AG20443 (cell line): ENCODE measurements at regions not wholly inside any gene's neighbourhood (a gene's known extent, or its start where the extent isn't known, plus 50 kb on each side); places are given as distances from the start of the nearest gene placed in this dataset.
"Not testable (repeated sequence)": the region's sequence is repeated elsewhere in the genome, so short reads cannot be mapped to it uniquely, and the experiment has no call there.

Source experiments
- DNase-seq: peaks from one replicate; pipeline ENCODE4 v3.0.0; 2012; ENCODE audit warnings: low spot score, mixed read lengths

DNA sequence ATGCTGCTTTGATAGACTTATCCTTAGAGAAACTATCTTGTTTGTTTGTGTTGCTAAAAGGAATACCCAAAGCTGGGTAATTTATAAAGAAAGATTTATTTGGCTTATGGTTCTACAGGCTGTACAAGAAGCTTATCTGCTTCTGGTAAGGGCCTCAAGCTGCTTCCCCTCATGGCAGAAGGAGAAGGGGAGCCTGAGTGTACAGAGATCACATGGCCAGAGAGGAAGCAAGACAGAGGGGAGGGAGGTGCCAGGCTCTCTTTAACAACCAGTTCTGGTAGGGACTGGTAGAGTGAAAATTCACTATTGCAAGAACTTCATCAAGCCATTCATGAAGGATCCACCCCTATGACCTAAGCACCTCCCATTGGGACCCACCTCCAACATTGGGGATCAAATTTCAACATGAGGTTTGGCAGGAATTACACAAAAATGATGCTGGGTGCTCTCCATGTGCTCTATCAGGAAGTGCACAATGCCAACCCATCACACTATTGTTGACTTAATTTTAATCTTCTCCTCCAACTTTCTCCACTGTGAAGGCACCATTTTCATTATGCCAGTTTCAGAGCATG is 115.1 kb upstream of the SHB start:
- DNase-seq: no peak

DNA sequence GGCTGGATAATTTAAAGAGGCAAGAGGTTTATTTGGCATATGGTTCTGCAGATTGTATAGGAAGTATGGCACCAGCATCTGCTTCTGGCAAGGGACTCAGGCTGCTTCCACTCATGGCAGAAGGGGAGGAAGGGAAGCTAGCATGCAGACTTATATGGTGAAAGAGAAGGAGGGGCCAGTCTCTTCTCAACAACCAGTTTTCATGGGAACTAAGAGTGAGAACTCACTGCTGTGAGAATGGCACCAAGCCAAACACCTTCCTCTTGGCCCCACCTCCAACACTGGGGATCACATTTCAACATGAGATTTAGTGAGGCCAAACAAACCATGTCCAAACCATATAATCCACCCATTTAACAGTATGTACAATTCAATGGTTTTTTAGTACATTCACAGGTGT is 113.3 kb upstream of the SHB start:
- no peak for DNase-seq

DNA sequence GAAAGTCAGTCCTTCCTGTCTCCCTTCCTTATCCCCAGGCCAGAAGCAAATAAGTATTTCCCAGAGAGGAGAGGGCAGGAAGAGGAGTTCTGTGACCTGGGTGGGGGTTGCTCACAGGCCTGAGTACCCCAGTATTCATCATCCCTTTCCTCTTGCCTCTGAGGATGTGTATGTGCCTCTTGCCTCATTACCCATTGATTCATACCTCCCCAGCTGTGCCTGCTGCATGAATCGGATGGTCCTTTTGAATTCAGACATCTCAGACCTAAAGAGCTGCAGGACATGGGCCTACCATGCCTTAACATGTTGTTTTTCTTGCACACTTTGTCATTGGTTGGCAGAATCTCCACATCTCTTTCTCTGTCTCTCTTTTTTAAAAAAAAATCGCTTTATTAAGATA is 112.8 kb upstream of the SHB start:
- no peak for DNase-seq

DNA sequence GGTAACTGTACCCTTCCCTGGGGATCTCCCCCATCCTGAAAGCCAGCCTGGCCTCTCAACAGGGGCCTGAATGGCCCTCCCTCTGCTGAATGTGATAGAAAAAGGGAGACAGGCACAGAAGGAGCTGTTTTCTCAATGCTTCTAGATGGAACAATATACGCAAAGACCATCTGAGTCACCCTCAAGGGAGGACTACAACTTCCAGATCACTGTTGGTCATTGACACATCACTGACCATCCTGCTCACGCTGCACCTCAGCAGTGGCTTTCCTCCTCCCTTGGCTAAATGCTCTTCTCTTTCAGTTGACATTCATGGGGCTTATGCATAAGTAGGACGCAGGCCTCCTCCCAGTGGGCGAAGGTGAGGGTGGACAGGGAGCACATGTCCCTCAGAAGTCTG is 112.2 kb upstream of the SHB start:
- peak; percentile 25 for DNase-seq

DNA sequence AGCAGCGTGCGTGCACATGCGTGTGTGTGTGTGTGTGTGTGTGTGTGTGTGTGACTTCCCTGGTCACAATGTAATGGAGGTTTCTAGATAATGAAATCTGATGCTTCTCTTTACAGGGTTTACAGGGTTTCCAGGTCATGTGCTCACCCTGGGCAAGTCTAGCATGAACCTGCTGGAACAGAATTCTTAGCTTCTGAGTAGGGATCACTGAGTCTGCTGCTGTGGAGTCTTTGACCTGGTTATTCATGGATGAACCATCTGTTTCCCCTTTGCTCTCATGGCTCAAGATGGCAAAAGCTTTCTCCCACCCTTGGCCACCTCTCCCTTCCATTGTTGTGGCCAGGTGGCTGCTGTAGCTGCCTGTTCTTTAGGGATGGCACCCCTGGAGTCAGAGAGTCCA is 111.6 kb upstream of the SHB start:
- DNase-seq: no peak

DNA sequence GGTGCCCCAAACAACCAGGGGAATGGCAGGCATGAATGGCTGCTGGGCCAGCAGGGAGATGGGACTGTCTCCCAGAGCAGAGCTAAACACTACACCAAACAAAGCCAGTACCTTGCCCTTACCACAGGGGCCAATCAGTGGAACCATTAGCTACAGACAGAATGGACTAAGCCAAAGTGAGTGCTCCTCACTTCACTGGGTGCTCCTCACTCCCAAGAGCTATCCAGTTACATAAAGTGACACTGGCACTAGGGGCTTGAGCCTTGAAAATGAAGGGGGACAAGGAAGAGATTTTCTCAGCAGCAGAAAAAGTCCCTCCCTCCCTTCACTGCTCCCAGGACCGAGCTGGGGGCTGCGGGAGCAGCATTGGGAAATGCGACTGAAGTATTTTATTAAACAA is 110.9 kb upstream of the SHB start:
- DNase-seq: no peak

DNA sequence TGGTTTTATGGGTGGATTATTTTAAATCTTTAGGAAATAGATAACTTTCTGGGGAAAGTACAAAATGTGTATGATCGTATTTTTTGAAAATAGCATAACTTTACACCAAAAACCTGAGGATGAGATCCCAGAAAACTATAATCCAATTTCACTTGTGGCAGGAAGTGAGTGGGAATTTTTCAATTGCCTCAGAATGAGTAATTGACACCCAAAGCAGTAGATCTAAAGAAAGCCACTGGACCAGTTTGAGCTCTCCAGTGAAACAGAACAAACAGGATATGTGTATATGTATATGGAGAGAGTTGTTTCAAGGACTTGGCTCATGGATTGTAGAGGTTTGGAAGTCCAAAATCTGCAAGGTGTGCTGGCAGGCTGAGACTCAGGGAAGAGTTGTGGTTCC is 109.2 kb upstream of the SHB start:
- DNase-seq: no peak

DNA sequence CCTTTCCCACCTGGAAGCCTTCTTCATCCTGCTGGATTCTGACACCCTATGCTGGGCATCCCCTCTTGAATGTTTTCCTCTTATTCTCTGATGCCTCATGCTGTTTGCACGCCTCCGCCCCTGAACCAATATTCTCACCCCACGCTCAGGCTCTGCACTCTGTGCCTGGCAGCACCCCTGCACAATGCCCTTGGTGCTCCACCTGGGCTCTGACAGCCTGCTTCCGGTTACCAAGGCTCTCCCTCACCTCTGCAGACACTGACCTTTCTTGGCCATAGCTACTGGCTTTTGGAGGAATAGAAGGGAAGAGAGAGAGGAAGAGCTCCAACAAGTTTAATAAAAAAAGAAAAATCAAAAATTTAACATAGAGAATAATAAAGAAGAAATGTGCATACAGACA is 108.7 kb upstream of the SHB start:
- DNase-seq: no peak

DNA sequence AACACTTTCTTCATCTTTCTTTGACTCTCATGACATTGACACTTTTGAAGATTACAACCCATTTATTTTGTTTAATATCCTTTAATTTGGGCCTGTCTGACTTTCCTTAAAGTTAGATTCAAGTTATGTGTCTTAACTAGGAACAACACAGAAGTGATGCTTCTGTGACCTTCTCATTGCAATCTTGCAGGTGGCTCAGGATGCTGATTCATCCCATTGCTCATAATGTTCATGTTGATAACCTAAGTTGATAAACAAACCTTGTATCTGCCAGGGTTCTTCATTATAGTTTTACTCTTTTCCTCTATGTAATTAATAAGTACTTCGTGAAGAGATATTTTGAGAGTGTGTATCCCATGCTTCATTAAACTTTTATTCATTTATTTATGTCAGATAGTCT is 107.2 kb upstream of the SHB start:
- DNase-seq: no peak

DNA sequence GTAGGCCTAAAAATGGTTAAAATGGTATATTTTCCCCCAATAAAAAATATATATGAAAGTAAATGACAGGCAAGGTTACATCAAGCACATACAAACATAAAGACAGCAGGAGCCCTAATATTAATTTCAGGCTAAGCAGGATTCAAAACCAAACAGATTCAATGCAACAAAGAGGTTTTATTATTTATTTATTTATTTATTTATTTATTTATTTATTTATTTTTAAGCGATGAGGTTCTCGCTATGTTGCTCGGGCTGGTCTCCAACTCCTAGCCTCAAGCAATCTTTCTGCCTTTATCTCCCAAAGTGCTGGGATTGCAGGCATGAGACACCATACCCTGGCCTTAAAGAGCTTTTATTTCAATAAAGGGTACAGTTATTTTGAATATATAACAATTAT is 106.4 kb upstream of the SHB start:
- DNase-seq: no peak

DNA sequence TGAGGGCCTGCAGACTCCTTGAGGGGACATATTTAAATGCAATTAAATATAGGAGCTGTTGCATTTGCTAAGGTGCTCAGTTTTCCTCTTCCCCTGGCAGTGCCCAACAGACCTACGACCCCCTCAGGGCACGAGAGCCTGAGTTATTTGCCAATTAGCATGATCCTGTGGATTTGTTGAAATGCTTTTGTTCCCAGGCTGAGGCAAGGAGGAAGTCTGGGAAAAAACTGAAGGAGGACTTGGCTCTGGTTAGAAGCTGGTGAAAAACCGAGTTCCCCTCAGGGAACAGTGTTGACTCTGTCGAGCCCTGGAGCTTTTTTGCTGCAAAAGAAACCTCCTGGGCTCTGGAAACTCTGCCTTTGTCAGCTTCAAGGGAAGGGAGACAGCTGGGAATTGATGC is 103.6 kb upstream of the SHB start:
- DNase-seq: no peak

DNA sequence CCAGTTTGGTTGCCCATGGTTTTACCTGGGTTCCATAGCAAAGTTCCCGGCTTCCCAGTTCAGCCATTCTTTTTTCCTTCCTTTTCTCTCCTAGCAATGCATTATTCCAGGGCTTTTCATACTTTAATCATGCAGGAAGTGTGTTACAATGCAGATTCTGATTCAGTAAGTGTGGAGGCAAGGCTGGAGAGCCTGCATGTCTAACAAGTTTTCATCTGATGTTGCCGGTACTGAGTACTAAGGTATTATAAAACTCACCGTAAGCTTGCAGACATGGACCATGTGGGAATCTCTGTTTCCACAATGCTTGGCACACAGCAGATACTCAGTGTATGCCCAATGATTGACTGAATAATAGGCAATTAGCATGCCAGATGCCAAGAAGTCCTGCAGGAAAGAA is 102.9 kb upstream of the SHB start:
- no peak for DNase-seq

DNA sequence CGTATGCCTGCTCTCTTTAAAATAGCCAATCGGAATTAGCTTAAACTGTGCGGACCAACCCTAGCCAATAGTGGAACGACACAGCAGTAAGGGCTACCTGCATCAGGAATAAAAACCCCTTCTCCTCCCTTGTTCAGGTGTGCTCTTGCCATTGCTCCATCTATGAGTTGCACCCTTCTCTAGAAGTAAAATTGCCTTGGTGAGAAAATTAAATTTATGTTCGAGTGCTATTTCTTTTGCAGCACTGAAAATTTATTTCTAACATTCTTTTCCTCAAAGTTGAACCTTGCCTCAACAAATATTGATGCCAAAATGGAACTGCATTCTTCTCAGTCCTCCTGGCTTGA is 102.5 kb upstream of the SHB start:
- DNase-seq: no peak

DNA sequence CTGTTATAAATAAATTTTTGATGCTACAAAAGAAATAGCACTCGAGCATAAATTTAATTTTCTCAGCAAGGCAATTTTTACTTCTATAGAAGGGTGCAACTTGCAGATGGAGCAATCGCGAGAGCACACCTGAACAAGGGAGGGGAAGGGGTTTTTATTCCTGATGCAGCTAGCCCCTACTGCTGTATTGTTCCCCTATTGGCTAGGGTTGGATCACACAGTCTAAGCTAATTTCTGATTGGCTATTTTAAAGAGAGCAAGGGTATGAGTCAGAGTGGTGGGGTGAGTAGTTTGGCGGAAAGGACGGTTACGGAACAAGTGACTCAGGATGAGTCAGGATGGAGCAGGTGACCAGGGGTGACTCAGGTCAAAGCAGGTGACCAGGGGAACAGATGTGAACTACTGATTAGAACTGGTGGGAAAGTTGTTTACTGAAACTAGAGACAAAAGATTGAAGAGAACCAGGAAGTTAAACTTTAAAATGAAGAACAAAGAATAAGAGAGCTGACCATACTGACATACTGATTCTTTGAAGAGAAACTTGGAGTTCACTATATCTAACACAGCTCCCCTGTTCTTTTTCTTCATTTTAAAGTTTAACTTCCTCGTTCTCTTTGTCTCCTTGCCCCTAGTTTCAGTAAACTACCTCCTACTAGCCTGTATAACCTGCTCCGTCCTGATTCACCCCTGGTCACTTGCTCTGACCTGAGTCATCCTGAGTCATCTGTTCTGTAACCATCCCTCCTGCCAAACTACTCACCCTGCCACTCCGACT is 101.9 kb upstream of the SHB start:
- DNase-seq: not testable (repeated sequence)

DNA sequence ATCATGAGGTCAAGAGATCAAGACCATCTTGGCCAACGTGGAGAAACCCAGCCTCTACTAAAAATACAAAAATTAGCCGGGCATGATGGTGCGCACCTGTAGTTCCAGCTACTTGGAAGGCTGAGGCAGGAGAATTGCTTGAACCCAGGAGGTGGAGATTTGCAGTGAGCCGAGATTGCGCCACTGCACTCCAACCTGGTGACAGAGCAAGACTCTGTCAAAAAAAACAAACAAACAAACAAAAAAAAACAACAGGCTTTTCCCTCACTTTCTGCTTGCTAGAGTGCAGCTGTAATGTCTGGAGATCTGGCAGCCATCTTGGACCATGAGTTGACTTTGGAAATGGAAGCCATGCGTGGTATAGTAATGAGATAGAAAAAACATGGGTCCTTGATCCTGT is 101.1 kb upstream of the SHB start:
- not testable (repeated sequence) for DNase-seq

DNA sequence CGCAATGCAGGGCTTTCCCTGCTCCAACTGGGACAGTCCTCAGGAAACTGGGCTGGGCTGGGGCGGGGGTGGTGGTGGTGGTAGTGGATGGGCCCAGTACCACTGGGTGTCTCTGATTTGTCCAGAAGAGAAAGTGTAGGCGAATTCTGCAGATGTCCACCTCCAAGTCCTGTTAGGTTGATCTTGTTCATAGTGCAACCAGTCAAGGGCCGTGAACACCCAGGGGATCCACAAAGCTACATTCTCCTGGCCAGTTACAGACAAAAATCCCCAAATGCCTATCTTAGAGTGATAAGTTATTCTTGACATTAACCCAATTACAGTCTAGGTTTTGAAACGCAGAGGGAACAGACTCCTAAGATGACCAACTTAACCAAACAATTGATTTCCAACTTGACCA is 97.5 kb upstream of the SHB start:
- no peak for DNase-seq

DNA sequence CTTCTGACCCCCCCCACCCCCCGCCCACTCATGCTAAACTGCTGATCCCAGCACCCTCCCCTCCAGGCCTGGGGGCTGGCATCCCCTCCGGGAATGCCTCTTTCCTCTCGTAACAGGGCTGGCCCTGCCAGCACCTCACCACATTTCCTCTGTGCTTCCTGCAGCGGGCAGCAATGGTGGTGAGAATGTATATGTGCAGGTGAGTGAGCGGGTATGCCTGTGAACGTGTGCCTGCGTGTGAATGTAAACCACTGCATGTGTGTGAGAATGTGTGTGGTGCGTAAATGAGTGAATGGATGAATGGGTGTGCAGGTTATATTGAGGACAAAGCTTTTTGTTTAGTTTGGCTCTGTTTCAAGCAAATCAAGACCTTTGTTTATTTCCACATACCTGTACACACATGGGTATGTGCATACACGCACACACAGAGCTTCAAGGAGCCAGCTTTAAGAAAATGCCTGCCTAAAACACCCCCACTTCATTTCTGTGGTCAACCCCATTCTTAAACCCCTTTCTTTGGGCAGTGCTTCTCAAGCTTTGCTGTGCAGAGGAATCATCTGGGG is 95.7 kb upstream of the SHB start:
- DNase-seq: no peak

DNA sequence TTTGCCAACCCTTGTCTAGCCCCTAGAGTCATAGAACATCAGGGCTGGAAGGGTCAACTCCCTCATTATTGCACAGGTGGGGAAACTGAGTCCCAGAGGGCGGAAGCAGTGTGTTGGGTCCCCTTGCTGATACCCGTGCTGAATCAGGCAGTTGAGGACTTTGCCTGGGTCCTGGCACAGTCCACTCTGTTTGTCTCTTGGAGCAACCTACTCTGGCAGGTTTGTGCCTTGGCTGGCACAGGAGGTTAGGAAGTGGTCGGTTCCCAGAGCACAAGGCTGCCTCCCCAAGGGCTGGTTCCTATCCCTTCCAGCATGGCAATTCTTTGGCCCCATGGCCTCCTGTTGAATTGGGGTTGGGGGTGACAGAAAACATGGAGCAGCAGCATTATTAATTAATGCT is 94.5 kb upstream of the SHB start:
- no peak for DNase-seq

DNA sequence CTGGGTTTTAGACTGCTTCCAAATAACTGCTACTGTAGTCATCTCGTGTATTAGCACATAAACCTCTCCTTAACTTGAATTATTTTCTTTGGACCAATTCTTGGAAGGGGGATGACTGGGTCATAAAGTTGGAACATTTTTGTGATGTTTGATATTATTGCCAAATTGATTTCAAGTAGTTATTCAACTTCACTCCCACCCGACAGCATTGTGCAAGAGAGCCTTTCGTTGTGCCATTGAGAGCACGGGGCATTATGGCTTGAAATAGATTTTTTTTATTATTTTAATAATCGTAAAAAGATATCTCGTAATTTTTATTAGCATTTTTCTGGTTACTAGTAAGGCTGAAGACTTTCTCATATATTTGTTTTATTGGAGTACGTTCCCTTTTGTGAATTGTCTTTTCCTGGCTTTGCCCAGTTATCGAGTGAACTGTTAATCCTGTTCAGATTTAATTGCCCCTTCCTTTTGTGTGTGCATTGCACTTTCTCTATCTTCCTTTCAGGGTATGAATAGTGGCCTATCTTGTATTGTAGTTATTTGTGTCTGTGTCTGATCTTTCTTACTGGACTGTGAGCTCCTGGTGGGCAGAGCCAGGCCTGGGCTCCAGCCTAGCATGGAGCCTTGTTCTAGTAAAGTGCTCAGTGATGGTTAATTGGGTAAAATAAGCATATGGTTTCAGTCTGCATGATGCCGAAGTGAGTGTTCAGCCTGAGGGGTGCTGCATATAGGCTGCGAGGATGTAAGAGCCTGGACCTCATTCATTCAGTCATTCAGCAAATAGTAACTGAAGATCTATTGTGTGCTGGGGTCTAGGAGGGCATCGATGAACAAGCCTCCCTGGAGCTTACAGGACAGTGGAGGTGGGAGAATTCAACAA is 93.5 kb upstream of the SHB start:
- no peak for DNase-seq

DNA sequence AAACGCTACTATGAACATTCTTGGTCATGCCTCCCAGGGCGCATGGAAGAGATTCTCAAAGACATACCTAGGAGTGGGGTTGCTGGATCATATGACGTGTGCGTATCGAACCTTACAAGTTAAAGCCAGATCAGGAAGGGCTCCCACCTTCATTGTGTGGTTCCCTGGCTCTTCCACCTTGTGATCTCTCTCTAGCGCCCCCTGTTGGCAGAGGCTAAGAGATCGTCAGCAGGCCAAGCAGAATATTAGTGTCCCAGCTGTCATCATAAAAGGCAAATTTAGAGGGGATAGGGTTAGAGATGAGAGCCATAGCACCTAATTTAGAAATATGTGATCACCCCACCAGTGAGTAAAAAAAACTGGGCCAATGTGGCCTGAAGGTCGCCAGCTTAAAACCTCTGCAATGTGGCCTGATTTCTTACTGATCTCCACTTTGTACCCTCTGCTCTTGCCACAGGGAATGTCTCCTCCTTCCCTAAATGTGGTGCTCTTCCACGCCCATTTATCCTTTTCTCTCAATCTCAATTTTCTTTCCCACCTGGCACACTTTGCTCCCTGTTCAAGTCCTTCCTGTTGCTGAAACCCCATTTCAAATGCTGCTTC is 91.7 kb upstream of the SHB start:
- DNase-seq: peak; percentile 75

DNA sequence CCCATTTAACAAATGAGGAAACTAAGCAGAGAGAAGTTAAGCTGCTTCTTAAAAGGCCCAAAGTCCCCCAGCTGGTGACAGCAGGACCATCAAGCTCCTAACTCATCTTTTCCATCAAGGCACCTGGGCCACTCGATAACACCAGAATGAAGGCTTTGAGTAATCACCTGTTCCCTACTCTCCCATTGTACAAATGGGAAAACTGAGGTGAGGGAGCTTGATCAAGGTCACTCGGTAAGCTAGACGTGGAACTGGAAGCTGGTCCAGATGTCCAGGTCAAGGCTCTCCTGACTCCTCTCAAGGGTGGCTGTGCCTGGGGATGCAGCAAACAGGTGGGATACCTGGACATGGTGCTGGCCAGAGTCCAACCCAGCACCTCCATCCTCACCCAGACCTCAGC is 90.6 kb upstream of the SHB start:
- DNase-seq: no peak

DNA sequence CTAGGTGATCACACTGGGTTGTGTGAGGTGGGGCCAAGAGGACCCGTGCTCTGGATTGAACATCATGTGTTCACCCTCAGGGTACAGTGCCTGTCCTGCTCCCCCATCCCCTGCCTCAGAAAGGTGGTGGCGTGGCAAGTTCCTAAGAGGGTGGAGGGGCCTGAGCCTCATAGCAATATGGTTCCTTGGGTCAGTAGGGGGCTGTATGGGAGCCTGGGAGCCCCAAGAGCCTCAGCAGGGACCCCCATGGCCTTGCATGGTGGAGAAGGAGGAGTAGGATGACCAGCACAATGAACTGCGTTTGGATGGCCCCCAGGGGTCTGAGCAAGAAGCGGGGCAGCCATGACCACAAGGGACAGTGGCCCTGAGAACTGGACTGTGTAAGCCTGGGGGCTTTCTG is 89.6 kb upstream of the SHB start:
- DNase-seq: no peak

DNA sequence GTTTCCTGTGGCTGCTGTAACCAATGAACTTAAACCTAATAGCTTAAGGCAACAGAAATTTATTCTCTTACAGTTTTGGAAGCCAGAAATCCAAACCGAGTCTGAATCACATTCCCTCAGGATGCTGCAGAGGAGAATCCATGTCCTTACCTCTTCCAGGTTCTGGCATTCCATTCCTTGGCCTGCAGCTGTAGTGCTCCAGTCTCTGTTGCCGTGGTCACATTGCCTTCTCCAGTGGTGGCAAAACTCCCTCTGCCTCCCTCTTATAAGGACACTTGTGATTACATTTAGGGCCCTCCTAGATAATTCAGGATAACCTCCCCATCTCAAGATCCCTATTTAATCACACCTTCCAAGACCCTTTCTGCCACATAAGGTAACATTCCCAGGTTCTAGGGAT is 88.7 kb upstream of the SHB start:
- no peak for DNase-seq
